ENCODE measurements at regions not wholly inside any gene's neighbourhood (a gene's known extent, or its start where the extent isn't known, plus 50 kb on each side); places are given as distances from the start of the nearest gene placed in this dataset.

GRCh38 chr1:55374801-55375616 is 159.8 kb upstream of the USP24 start:
- DNase-seq, result no peak

GRCh38 chr1:55374216-55374615 is 159.1 kb upstream of the USP24 start:
- no peak for DNase-seq

- no peak for DNase-seq
These were observed 154.3 kb upstream of the USP24 start for GRCh38 chr1:55369474-55369873.

GRCh38 chr1:55368698-55369097 is 153.5 kb upstream of the USP24 start:
- no peak for DNase-seq

GRCh38 chr1:55367273-55367672 is 152.1 kb upstream of the USP24 start:
- DNase-seq, result no peak

- DNase-seq, result no peak
These were observed 149.1 kb upstream of the USP24 start for GRCh38 chr1:55364216-55364615.

GRCh38 chr1:55363268-55363667 is 148.1 kb upstream of the USP24 start:
- no peak for DNase-seq

- no peak for DNase-seq
These were observed 147.4 kb upstream of the USP24 start for GRCh38 chr1:55362558-55362957.

- no peak for DNase-seq
These were observed 144.4 kb upstream of the USP24 start for GRCh38 chr1:55359611-55360010.

- no peak for DNase-seq
These were observed 143.4 kb upstream of the USP24 start for GRCh38 chr1:55358581-55358980.

- no peak for DNase-seq
These were observed 140.4 kb upstream of the USP24 start for GRCh38 chr1:55355549-55355948.

GRCh38 chr1:55353707-55354620 is 138.8 kb upstream of the USP24 start:
- no peak for DNase-seq

- DNase-seq, result no peak
These were observed 137.6 kb upstream of the USP24 start for GRCh38 chr1:55352811-55353180.

- no peak for DNase-seq
These were observed 137.1 kb upstream of the USP24 start for GRCh38 chr1:55352080-55352810.

GRCh38 chr1:55348356-55348755 is 133.2 kb upstream of the USP24 start:
- no peak for DNase-seq

- DNase-seq, result no peak
These were observed 132.7 kb upstream of the USP24 start for GRCh38 chr1:55347866-55348265.

- DNase-seq, result no peak
These were observed 131.9 kb upstream of the USP24 start for GRCh38 chr1:55347041-55347440.

- no peak for DNase-seq
These were observed 131.4 kb upstream of the USP24 start for GRCh38 chr1:55346586-55346985.

GRCh38 chr1:55339681-55340080 is 124.5 kb upstream of the USP24 start:
- DNase-seq, result no peak

GRCh38 chr1:55338448-55338820 is 123.3 kb upstream of the USP24 start:
- DNase-seq, result no peak

GRCh38 chr1:55337801-55338447 is 122.8 kb upstream of the USP24 start:
- DNase-seq, result peak; percentile 49

- no peak for DNase-seq
These were observed 119.6 kb upstream of the USP24 start for GRCh38 chr1:55334797-55335196.

GRCh38 chr1:55334160-55334559 is 119.0 kb upstream of the USP24 start:
- no peak for DNase-seq

Data from retina (tissue), 1 donor.